Vagina (tissue), 2 donors: ENCODE measurements at regions not wholly inside any gene's neighbourhood (a gene's known extent, or its start where the extent isn't known, plus 50 kb on each side); places are given as distances from the start of the nearest gene placed in this dataset.

Experiments
- POLR2A ChIP-seq, 2 donors: fragments of 450-650 bp; IDR thresholded peaks; one replicate each; pipeline ENCODE4 v1.6.1; 2017; ENCODE audit warnings: antibody characterized with exemption in 2 of 2, mild to moderate bottlenecking in 2 of 2, moderate library complexity in 2 of 2
- POLR2AphosphoS5 ChIP-seq, 2 donors: sonication (generic); formaldehyde crosslinking; IDR thresholded peaks; one replicate each; pipeline ENCODE4 v1.9.0; 2017; ENCODE audit warnings: antibody characterized with exemption in 2 of 2, mild to moderate bottlenecking in 2 of 2, low read depth in 1 of 2; ENCODE audit not compliant: insufficient read depth in 1 of 2
- TF ChIP-seq, protein P1 (sequence below), 3 experiments: fragments of 450-650 bp in 2 of 3; fragments of 200-600 bp in 1 of 3; sonication (generic) in 1 of 3; IDR thresholded peaks; one replicate each; pipeline ENCODE4 v1.5.1; 2017 to 2019; ENCODE audit warnings: antibody characterized with exemption in 3 of 3, mild to moderate bottlenecking in 2 of 3, moderate library complexity in 2 of 3

DNA sequence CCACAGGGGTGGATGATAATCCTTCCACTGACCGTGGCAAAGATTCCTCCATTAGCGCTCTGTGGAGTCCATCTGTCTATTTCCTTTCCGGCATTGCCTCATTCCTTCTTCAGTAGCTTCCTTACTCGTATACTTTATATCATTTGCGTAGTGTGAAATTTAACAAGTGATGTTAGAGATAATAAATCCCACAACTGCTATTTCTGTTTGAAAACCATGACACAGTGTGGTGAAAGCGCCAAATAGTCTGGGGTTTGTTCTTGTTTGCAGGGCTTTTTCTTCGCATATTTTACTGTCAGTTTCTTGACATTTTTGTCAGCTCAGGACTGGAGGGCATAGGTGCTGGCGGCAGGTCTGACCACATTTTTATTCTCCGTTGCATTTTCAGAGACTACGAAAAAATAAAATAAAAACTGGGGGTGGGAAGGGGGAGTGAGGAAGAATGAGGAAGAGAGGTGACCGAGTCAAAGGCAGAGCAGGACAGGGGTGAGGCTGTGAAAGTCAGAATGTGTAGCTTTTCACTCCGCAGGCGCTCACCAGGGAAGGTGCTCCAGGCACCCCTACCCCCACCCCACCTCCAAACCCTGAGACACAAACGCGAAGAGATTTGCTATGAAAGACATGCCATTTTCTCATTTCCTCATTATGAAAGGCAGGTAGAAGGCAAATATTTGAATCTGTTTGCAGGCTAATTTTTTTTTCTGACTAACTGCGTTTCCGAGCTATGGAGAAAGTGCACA lies 965.0 kb downstream of the MCTP2 start:
- TF ChIP-seq, protein P1, sequence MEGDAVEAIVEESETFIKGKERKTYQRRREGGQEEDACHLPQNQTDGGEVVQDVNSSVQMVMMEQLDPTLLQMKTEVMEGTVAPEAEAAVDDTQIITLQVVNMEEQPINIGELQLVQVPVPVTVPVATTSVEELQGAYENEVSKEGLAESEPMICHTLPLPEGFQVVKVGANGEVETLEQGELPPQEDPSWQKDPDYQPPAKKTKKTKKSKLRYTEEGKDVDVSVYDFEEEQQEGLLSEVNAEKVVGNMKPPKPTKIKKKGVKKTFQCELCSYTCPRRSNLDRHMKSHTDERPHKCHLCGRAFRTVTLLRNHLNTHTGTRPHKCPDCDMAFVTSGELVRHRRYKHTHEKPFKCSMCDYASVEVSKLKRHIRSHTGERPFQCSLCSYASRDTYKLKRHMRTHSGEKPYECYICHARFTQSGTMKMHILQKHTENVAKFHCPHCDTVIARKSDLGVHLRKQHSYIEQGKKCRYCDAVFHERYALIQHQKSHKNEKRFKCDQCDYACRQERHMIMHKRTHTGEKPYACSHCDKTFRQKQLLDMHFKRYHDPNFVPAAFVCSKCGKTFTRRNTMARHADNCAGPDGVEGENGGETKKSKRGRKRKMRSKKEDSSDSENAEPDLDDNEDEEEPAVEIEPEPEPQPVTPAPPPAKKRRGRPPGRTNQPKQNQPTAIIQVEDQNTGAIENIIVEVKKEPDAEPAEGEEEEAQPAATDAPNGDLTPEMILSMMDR (IDR thresholded peaks at IDR 0.05): no peak
- TF ChIP-seq POLR2A (IDR thresholded peaks at IDR 0.05): no peak
- no peak for TF ChIP-seq POLR2AphosphoS5 (IDR thresholded peaks at IDR 0.05; ENCODE audit: insufficient read depth in 1 of 2, low read depth in 1 of 2)
